ENCODE measurements at regions not wholly inside any gene's neighbourhood (a gene's known extent, or its start where the extent isn't known, plus 50 kb on each side); places are given as distances from the start of the nearest gene placed in this dataset.
A peak's percentile ranks its signal among the peaks of the same experiment; 100 is the strongest.

GRCh38 chr14:44783901-44784300 is 177.8 kb downstream of the KLHL28 start:
- Histone ChIP-seq H3K36me3 (ENCODE audit: control insufficient read depth in 2 of 3, insufficient read depth in 3 of 3, low read length in 3 of 3) (no peaks in the 10 kb centered on the region), H3K27me3 (ENCODE audit: control insufficient read depth, insufficient read depth, low read length) (no peaks in the 10 kb centered on the region), H3K4me3 (ENCODE audit: low read length in 3 of 3) (no peak overlapping the region), H3K9me3 (ENCODE audit: control insufficient read depth in 2 of 3, insufficient read depth in 1 of 3, low read length in 3 of 3) (no peaks in the 10 kb centered on the region), H3K9ac (ENCODE audit: low read length in 3 of 3) (no peak overlapping the region), H3K4me1 (ENCODE audit: control insufficient read depth in 2 of 3, insufficient read depth in 2 of 3, low read depth in 1 of 3, low read length in 3 of 3) (no peaks in the 10 kb centered on the region), H3K27ac (ENCODE audit: low read depth in 2 of 2, low read length in 2 of 2) (no peak overlapping the region)
- DNase-seq = no peak
- FAIRE-seq = no peak
- intact Hi-C loops (cut with DNase I) = no loop called here
- TF ChIP-seq CTCF (IDR thresholded peaks at IDR 0.05; ENCODE audit: borderline replicate concordance, extremely low read depth, insufficient read depth) = no peak

- Histone ChIP-seq H3K27ac (ENCODE audit: low read depth in 2 of 2, low read length in 2 of 2) (no peak overlapping the region), H3K4me1 (ENCODE audit: control insufficient read depth in 2 of 3, insufficient read depth in 2 of 3, low read depth in 1 of 3, low read length in 3 of 3) (no peaks in the 10 kb centered on the region), H3K36me3 (ENCODE audit: control insufficient read depth in 2 of 3, insufficient read depth in 3 of 3, low read length in 3 of 3) (no peaks in the 10 kb centered on the region), H3K4me3 (ENCODE audit: low read length in 3 of 3) (no peak overlapping the region), H3K27me3 (ENCODE audit: control insufficient read depth, insufficient read depth, low read length) (no peaks in the 10 kb centered on the region), H3K9me3 (ENCODE audit: control insufficient read depth in 2 of 3, insufficient read depth in 1 of 3, low read length in 3 of 3) (no peaks in the 10 kb centered on the region), H3K9ac (ENCODE audit: low read length in 3 of 3) (no peak overlapping the region)
- no peak for FAIRE-seq
- no peak for DNase-seq
- TF ChIP-seq CTCF (IDR thresholded peaks at IDR 0.05; ENCODE audit: borderline replicate concordance, extremely low read depth, insufficient read depth) = no peak
- intact Hi-C loops (cut with DNase I) = no loop called here
These were observed 178.9 kb downstream of the KLHL28 start for GRCh38 chr14:44782775-44783238.

- Histone ChIP-seq H3K36me3 (ENCODE audit: control insufficient read depth in 2 of 3, insufficient read depth in 3 of 3, low read length in 3 of 3) (no peaks in the 10 kb centered on the region), H3K4me1 (ENCODE audit: control insufficient read depth in 2 of 3, insufficient read depth in 2 of 3, low read depth in 1 of 3, low read length in 3 of 3) (no peaks in the 10 kb centered on the region), H3K27me3 (ENCODE audit: control insufficient read depth, insufficient read depth, low read length) (no peaks in the 10 kb centered on the region), H3K27ac (ENCODE audit: low read depth in 2 of 2, low read length in 2 of 2) (no peak overlapping the region), H3K9me3 (ENCODE audit: control insufficient read depth in 2 of 3, insufficient read depth in 1 of 3, low read length in 3 of 3) (no peaks in the 10 kb centered on the region), H3K9ac (ENCODE audit: low read length in 3 of 3) (no peak overlapping the region), H3K4me3 (ENCODE audit: low read length in 3 of 3) (no peak overlapping the region)
- intact Hi-C loops (cut with DNase I) = no loop called here
- TF ChIP-seq CTCF (IDR thresholded peaks at IDR 0.05; ENCODE audit: borderline replicate concordance, extremely low read depth, insufficient read depth) = no peak
- FAIRE-seq (no peak), DNase-seq (no peak)
These were observed 180.8 kb downstream of the KLHL28 start for GRCh38 chr14:44780989-44781388.

GRCh38 chr14:44778604-44779003 is 183.1 kb downstream of the KLHL28 start:
- FAIRE-seq (no peak), DNase-seq (peak in 4 of 5 donors; percentile 52 to 95 (median 84))
- H3K27ac ChIP-seq (ENCODE audit: low read depth in 2 of 2, low read length in 2 of 2) = no peak overlapping the region
- H3K4me1 ChIP-seq (ENCODE audit: control insufficient read depth in 2 of 3, insufficient read depth in 2 of 3, low read depth in 1 of 3, low read length in 3 of 3) = no peaks in the 10 kb centered on the region
- H3K4me3 ChIP-seq (ENCODE audit: low read length in 3 of 3) = no peak overlapping the region
- H3K9ac ChIP-seq (ENCODE audit: low read length in 3 of 3) = no peak overlapping the region
- no peak for TF ChIP-seq CTCF (IDR thresholded peaks at IDR 0.05; ENCODE audit: borderline replicate concordance, extremely low read depth, insufficient read depth)
- intact Hi-C loops (cut with DNase I) = no loop called here
- no peaks in the 10 kb centered on the region for H3K27me3 ChIP-seq (ENCODE audit: control insufficient read depth, insufficient read depth, low read length)
- no peaks in the 10 kb centered on the region for H3K36me3 ChIP-seq (ENCODE audit: control insufficient read depth in 2 of 3, insufficient read depth in 3 of 3, low read length in 3 of 3)
- H3K9me3 ChIP-seq (ENCODE audit: control insufficient read depth in 2 of 3, insufficient read depth in 1 of 3, low read length in 3 of 3) = no peaks in the 10 kb centered on the region
